Activated T-cell treated with anti-CD3 and anti-CD28 coated beads, Interleukin-2, amount 50 U/mL, for 72 hours (primary cell): ENCODE measurements at regions not wholly inside any gene's neighbourhood (a gene's known extent, or its start where the extent isn't known, plus 50 kb on each side); places are given as distances from the start of the nearest gene placed in this dataset.
"Not testable (repeated sequence)": the region's sequence is repeated elsewhere in the genome, so short reads cannot be mapped to it uniquely, and the experiment has no call there.

ENCODE experiments used
- ATAC-seq, 2 donors: fragments of 150-1000 bp; cut with Tn5 transposase; replicated peaks in 1 of 2; 2 replicates each; pipeline ENCODE4 v1.10.0; 2021; ENCODE audit warnings: moderate library complexity in 2 of 2, mild to moderate bottlenecking in 1 of 2
- DNase-seq, 2 donors: peaks; one replicate each; pipeline ENCODE4 v3.0.0; 2021 to 2022; ENCODE audit warnings: mixed read lengths in 1 of 2
- H3K27ac Mint-ChIP-seq: one replicate; pipeline ENCODE4 v1.8.0; 2022; ENCODE audit warnings: mild to moderate bottlenecking, moderate library complexity, mixed read lengths
- H3K27me3 Mint-ChIP-seq: one replicate; pipeline ENCODE4 v1.8.0; 2022; ENCODE audit warnings: low read depth, mixed read lengths
- H3K36me3 Mint-ChIP-seq, 2 donors: one replicate each; pipeline ENCODE4 v1.8.0; 2022; ENCODE audit warnings: mixed read lengths in 2 of 2, mild to moderate bottlenecking in 1 of 2; ENCODE audit not compliant: insufficient read depth in 2 of 2
- H3K4me1 Mint-ChIP-seq: one replicate; pipeline ENCODE4 v1.8.0; 2022; ENCODE audit warnings: low read depth, mixed read lengths
- H3K4me3 Mint-ChIP-seq, 2 donors: one replicate each; pipeline ENCODE4 v1.8.0; 2022; ENCODE audit warnings: mild to moderate bottlenecking in 2 of 2, mixed read lengths in 2 of 2, moderate library complexity in 2 of 2
- H3K9me3 Mint-ChIP-seq, 2 donors: one replicate each; pipeline ENCODE4 v1.8.0; 2022; ENCODE audit warnings: mixed read lengths in 2 of 2

DNA sequence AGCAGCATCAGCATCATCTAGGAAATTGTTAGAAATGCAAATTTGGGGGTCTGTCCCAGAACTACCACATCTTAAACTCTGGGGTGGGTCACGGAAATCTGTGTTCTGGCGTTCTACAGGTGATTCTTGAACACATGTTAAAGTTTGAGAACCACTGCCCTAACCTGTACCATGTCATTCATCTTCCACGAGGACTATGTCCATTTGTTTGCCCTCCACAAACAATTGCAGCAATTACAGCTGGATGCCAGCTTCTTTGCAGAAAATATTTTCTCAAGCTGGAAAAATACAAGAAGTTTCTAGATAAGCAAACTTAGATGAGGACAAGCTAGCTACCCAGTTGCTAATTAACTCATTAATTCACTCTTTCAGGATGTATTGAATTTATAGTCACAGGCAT is 54.1 kb downstream of the MAFB start:
- no peak overlapping the region for H3K27ac Mint-ChIP-seq
- peaks cover 0 to 2% of the 10 kb centered on the region in 2 donors for H3K9me3 Mint-ChIP-seq
- H3K4me1 Mint-ChIP-seq, result no peaks in the 10 kb centered on the region
- no peaks in the 10 kb centered on the region for H3K36me3 Mint-ChIP-seq
- H3K4me3 Mint-ChIP-seq, result no peak overlapping the region
- no peak for DNase-seq
- peaks cover 8% of the 10 kb centered on the region for H3K27me3 Mint-ChIP-seq
- no peak for ATAC-seq

DNA sequence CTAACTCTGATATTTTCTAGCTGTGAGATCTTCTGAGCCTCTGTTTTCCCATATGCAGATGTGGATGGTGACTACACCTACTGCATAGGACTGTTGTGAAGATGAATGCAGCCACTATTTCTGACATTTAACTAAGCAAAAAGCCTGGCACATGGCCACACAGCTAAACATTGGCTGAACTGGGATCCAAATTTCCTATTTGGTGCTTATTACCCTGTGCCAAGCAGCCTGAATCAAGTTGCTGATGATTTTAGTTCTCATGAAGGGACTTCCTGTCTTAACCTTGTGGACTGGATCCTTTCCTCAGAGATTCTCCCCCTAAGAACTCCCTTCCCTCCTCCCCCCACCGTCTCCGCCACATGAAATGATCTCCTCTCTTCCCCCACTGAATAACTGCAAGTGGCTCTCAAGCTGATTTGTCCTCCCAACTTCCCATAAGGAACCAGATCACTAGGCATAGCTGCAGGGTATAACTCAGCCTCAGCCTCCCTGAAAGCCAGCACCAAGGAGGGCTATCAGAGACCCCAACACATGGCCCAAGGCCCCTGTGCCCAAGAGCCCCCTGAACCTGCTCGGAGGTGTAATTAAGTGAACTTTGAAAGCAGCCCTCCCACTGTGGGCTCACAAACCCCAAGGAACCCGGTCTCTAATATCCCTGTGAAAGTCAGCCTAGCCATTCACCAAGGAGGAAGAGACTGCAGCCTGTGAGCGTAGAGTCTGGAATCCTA is 55.7 kb downstream of the MAFB start:
- no peaks in the 10 kb centered on the region for H3K4me1 Mint-ChIP-seq
- H3K36me3 Mint-ChIP-seq, result no peaks in the 10 kb centered on the region
- no peaks in the 10 kb centered on the region for H3K9me3 Mint-ChIP-seq
- ATAC-seq (no peak), DNase-seq (no peak)
- no peak overlapping the region for H3K4me3 Mint-ChIP-seq
- H3K27me3 Mint-ChIP-seq, result peaks cover 6% of the 10 kb centered on the region
- H3K27ac Mint-ChIP-seq, result no peak overlapping the region

DNA sequence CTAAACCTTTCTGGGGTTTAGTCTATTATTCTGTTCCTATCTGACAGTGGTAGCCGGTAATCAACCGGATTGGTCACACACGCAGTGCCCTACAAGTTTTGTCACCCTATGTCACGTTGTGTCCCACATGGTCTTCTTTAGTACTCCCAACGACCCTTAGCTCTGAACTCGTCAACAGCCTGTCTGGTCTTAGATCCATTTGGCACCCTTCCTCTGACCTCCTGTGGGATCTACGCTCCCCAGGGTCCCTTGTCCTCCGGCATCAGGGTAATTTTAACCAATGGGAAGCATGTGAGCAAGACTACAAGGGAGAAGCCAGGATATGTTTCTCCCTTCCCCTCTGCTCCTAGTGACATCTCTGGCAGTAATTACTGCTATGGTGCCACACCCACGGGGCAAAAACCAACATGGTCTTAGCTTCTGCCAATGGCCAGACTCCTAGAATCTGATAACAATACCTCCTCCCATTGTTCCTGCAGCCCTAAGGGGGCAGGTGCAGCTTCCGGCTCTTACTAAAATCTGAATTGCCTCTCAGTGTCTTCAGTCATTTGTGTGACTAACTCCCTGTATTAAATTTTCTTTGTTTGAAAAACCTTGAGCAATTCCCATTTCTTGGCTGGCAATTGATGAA is 56.6 kb downstream of the MAFB start:
- Mint-ChIP-seq H3K27ac (no peak overlapping the region), H3K4me3 (no peak overlapping the region)
- no peak for DNase-seq

DNA sequence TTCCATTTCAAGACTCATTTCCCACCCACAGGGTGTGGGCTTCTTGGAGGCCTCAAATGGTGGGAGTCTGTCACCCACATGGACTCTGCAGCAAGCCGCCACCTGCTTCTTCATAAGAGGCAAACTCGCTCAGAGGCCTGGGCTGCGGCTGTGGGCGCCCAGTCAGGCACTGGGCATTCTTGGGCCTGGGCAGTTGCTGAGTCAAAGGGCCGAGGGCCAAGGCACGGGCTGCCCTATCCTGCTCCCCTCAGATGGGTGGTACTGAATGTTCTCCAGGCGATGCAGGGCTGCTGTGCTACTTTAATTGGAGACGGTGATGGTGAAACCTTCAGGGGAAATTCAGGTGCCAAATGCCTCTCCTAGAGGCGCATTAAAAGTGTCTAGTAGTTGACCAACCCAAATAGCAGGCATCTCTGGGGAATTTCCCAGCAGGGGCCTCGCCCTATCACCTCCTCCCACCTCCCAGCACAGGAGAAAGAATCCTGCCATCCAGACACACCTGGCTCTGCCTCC is 57.9 kb downstream of the MAFB start:
- DNase-seq, result no peak
- no peak overlapping the region for H3K4me3 Mint-ChIP-seq
- no peak for ATAC-seq
- H3K4me1 Mint-ChIP-seq, result no peaks in the 10 kb centered on the region
- no peaks in the 10 kb centered on the region for H3K36me3 Mint-ChIP-seq
- H3K27ac Mint-ChIP-seq, result no peak overlapping the region
- H3K27me3 Mint-ChIP-seq, result peaks cover 16% of the 10 kb centered on the region
- H3K9me3 Mint-ChIP-seq, result peaks cover 3% of the 10 kb centered on the region in 2 donors

More for the DNA sequence above, 56.6 kb downstream of the MAFB start:
- no peak for ATAC-seq
- Mint-ChIP-seq H3K4me1 (no peaks in the 10 kb centered on the region), H3K9me3 (no peaks in the 10 kb centered on the region), H3K27me3 (peaks cover 10% of the 10 kb centered on the region), H3K36me3 (no peaks in the 10 kb centered on the region)

DNA sequence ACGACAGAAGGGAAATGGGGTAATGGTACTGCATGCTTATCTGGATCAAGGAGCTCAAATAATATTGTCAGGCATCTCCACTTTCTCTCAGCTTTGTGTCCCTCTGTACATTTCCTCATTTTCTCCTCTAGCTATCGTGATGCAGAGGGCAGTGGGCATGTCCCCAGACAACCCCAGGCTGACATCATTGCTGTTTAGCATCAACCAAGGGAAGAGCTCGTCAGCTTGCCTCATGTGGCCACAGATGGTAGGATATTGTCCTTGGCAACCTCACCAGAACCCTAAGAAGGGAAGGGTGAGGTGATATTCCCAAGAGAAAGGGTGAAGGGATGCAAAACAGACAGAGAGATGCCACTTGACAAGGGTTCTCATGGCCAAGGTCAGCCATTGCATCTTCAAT is 58.3 kb downstream of the MAFB start:
- Mint-ChIP-seq H3K27ac (no peak overlapping the region), H3K27me3 (peaks cover 16% of the 10 kb centered on the region), H3K4me1 (no peaks in the 10 kb centered on the region), H3K4me3 (no peak overlapping the region), H3K9me3 (peaks cover 3% of the 10 kb centered on the region in 2 donors), H3K36me3 (no peaks in the 10 kb centered on the region)
- ATAC-seq, result no peak
- no peak for DNase-seq

DNA sequence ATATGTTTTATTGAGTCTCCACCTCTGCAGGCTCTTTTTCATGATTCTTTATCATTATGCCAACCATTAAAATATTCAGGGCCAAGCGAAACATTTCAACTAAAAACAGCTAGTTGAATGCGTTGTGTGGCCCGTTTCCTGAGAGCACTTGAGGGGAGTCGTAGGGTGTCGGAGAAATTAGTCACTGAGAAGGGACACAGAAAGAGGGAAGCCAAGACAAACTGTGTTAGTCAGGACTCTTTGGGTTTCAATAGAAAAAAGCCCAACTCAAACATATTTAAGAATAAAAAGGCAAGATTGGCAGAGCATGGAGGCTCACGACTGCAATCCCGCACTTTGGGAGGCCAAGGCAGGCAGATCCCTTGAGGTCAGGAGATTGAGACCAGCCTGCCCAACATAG is 58.9 kb downstream of the MAFB start:
- Mint-ChIP-seq H3K9me3 (peaks cover 3% of the 10 kb centered on the region in 2 donors), H3K4me1 (no peaks in the 10 kb centered on the region), H3K36me3 (no peaks in the 10 kb centered on the region), H3K27me3 (peaks cover 16% of the 10 kb centered on the region), H3K27ac (no peak overlapping the region), H3K4me3 (no peak overlapping the region)
- DNase-seq (no peak), ATAC-seq (no peak)

DNA sequence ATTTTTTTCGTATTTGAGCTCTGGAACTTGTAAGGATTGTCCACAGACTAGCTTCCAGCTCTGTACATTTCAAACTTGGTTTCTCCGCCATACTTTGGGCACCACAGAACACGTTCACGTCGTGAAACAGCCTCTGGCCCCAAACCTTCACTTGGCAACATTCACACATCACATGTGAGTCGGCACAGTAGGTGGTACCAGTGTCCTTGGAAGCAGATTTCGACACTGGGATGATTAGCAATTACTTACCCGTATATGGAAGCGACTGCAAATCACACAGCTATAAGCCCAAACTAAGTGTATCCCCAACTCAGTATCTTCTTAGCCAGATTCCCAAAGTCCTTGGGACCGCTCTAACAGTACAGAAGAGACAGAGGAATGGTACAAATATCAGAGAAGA is 60.2 kb downstream of the MAFB start:
- Mint-ChIP-seq H3K27me3 (peaks cover 16% of the 10 kb centered on the region), H3K4me1 (no peaks in the 10 kb centered on the region), H3K4me3 (no peak overlapping the region), H3K36me3 (no peaks in the 10 kb centered on the region), H3K9me3 (peaks cover 3% of the 10 kb centered on the region in 2 donors), H3K27ac (no peak overlapping the region)
- ATAC-seq, result no peak
- no peak for DNase-seq

DNA sequence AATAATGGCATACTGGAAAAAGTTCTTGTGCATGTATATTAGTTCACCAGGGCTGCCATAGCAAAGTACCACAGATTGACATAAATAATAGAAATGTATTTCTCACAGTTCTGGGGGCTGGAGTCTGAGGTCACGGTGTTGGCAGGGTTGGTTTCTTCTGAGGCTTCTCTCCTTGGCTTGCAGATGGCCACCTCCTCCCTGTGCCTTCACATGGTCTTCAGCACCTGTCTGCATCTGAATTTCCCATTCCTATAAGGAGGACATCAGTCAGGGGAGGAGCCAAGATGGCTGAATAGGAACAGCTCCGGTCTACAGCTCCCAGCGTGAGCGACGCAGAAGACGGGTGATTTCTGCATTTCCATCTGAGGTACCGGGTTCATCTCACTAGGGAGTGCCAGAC is 70.0 kb downstream of the MAFB start:
- H3K9me3 Mint-ChIP-seq, result not testable (repeated sequence)

DNA sequence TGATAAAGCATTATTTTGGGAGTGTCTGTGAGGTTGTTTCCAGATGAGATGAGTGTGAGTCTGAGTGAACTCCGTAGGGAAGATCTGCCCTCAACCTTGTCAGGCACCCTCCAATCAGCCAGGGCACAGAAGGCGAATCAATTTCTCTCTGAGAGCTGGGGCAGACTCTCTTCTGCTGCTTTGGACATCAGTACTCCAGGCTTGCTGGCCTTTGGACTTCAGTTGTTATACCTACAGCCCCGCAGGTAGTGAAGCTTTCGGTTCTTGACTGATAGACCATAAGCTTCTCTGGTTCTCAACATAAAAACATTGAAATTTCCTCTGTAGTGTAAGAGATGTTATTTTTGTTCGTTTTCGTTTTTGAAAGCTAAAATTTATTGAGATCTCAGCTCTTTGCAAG is 71.4 kb downstream of the MAFB start:
- Mint-ChIP-seq H3K9me3 (no peaks in the 10 kb centered on the region), H3K27me3 (peaks cover 16% of the 10 kb centered on the region), H3K27ac (no peak overlapping the region), H3K4me1 (no peaks in the 10 kb centered on the region), H3K4me3 (no peak overlapping the region), H3K36me3 (no peaks in the 10 kb centered on the region)
- DNase-seq (no peak), ATAC-seq (no peak)

More for the DNA sequence above, 70.0 kb downstream of the MAFB start:
- not testable (repeated sequence) for H3K4me3 Mint-ChIP-seq, ATAC-seq, H3K4me1 Mint-ChIP-seq, H3K27ac Mint-ChIP-seq, DNase-seq, H3K36me3 Mint-ChIP-seq
- peaks cover 16% of the 10 kb centered on the region for H3K27me3 Mint-ChIP-seq

DNA sequence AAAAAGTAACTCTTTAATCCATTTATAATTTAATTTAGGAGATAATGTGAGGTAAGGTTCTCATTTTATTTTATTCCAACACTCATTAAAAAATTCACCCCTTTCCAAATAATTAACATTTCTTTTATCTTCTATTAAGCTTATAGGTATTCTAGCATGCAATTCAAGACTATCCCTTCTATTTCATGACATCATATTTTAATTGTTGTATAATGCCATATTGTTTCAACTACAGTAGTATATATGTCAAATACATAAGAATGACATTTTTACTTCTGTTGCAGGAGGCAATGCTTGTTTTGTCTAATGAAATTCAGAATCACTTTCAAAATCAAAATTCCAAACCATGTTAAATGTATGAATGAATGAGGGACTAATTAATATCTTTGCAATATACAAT is 76.2 kb downstream of the MAFB start:
- Mint-ChIP-seq H3K4me1 (no peaks in the 10 kb centered on the region), H3K36me3 (no peaks in the 10 kb centered on the region), H3K27me3 (peaks cover 16% of the 10 kb centered on the region), H3K9me3 (peaks cover 0 to 1% of the 10 kb centered on the region in 2 donors), H3K4me3 (no peak overlapping the region), H3K27ac (no peak overlapping the region)
- ATAC-seq (no peak), DNase-seq (no peak)

DNA sequence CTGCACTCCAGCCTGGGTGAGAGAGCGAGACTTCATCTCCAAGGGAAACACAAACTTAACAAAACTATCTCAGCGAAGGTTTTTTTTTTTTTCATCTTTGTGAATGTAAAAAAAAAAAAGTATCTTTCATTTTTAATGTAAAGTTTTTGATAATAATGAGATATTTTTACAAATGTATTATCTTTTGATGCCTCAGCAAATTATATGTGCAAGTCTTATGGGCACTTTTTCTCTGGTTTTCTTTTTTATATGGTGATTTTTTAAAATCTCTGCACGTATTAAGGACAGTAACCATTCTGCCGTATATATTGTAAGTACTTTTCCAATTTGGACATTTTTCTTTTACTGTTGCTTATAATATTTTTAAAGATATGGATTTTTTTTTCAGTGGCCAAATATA is 76.8 kb downstream of the MAFB start:
- Mint-ChIP-seq H3K4me3 (no peak overlapping the region), H3K27ac (no peak overlapping the region), H3K4me1 (no peaks in the 10 kb centered on the region), H3K9me3 (peaks cover 0 to 1% of the 10 kb centered on the region in 2 donors), H3K27me3 (peaks cover 12% of the 10 kb centered on the region), H3K36me3 (no peaks in the 10 kb centered on the region)
- ATAC-seq (no peak), DNase-seq (no peak)

DNA sequence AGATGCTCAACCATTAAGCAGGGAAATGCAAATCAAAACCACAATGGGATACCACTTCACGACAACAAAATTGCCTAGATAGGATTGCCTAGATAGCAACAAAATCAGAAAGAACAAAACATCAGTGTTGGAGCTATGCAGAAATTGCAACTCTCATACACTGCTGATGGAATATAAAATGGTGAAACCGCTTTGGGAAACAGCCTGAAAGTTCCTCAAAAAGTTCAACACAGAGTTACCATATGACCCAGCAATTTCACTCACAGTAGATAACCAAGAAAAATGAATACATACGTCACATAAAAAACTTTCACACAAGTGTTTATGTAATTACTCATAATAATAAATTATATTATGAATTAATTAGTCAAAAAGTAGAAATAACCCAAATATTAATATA is 78.3 kb downstream of the MAFB start:
- Mint-ChIP-seq H3K4me3 (no peak overlapping the region), H3K9me3 (peaks cover 0 to 1% of the 10 kb centered on the region in 2 donors), H3K27me3 (no peaks in the 10 kb centered on the region), H3K4me1 (no peaks in the 10 kb centered on the region), H3K27ac (no peak overlapping the region), H3K36me3 (no peaks in the 10 kb centered on the region)
- no peak for ATAC-seq
- no peak for DNase-seq

DNA sequence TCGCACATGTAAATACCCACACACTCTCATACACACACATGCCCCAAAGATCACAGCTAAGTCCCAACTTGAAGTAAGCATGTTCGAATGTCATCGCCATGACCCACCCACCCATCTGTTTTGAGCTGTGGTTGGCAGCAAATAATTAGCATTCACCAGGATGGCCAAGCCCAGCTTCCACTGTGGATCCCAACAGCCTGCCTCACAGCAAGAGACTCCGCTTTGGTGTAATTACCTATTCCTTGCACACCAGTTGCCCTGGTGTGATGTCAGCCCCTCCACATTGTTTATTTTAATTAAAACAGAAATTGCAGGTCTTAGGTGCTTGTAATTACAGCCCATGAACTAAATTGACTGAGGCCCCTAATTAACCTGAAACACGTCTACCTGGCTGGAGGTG is 81.1 kb downstream of the MAFB start:
- ATAC-seq, result no peak
- H3K4me1 Mint-ChIP-seq, result no peaks in the 10 kb centered on the region
- H3K4me3 Mint-ChIP-seq, result no peak overlapping the region
- peaks cover 6% of the 10 kb centered on the region for H3K27me3 Mint-ChIP-seq
- no peak for DNase-seq
- H3K27ac Mint-ChIP-seq, result no peak overlapping the region
- peaks cover 0 to 1% of the 10 kb centered on the region in 2 donors for H3K9me3 Mint-ChIP-seq
- no peaks in the 10 kb centered on the region for H3K36me3 Mint-ChIP-seq

DNA sequence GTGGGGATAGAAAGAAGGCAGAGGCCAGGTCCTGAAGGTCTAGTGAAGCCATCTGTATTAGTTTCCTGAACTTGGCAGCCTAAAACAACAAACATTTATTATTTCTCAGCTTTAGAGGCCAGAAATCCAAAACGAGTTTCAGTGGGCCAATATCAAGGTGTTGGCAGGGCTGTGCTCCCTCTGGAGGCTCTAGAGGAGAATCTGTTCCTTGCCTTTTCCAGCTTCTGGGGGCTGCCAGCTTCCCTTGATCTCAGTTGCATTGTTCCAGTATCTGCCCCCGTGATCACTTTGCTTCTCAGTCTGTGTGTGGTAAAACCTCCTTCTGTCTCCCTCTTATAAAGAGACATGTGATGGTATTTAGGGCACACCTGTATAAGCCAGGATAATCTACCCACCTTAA is 82.4 kb downstream of the MAFB start:
- Mint-ChIP-seq H3K27ac (no peak overlapping the region), H3K9me3 (peaks cover 0 to 1% of the 10 kb centered on the region in 2 donors), H3K4me1 (no peaks in the 10 kb centered on the region), H3K4me3 (no peak overlapping the region), H3K36me3 (no peaks in the 10 kb centered on the region), H3K27me3 (peaks cover 7% of the 10 kb centered on the region)
- DNase-seq (no peak), ATAC-seq (no peak)
